ENCODE measurements at regions not wholly inside any gene's neighbourhood (a gene's known extent, or its start where the extent isn't known, plus 50 kb on each side); places are given as distances from the start of the nearest gene placed in this dataset.

GRCh38 chr17:63329876-63330275 lies 116.2 kb downstream of the CYB561 start:
- TF ChIP-seq CTCF (IDR thresholded peaks at IDR 0.05) (no peak), POLR2A (IDR thresholded peaks at IDR 0.05) (no peak)

All from uterus (tissue), 2 donors.